ENCODE measurements at regions not wholly inside any gene's neighbourhood (a gene's known extent, or its start where the extent isn't known, plus 50 kb on each side); places are given as distances from the start of the nearest gene placed in this dataset.

- Histone ChIP-seq H3K79me2 (ENCODE audit: control insufficient read depth, insufficient read depth, low read length) (no peaks in the 10 kb centered on the region), H3K27ac (ENCODE audit: control insufficient read depth, insufficient read depth) (no peak overlapping the region), H3K9me3 (replicated peaks; ENCODE audit: control insufficient read depth, insufficient read depth, low read length) (no peaks in the 10 kb centered on the region), H3K4me3 (no peak overlapping the region), H2AFZ (ENCODE audit: control insufficient read depth, low read depth, low read length) (no peak overlapping the region), H3K9ac (ENCODE audit: control insufficient read depth, insufficient read depth, low read length) (no peak overlapping the region), H3K27me3 (replicated peaks in 1 of 2; ENCODE audit: control insufficient read depth in 2 of 2, insufficient read depth in 2 of 2, low read length in 1 of 2) (no peaks in the 10 kb centered on the region; a peak in 1 of 4 replicates), H3K4me1 (ENCODE audit: control insufficient read depth, insufficient read depth, low read length) (no peaks in the 10 kb centered on the region), H3K36me3 (ENCODE audit: control insufficient read depth in 2 of 2, insufficient read depth in 2 of 2, low read length in 1 of 2) (no peaks in the 10 kb centered on the region), H3K4me2 (ENCODE audit: control insufficient read depth, insufficient read depth) (no peak overlapping the region), H4K20me1 (ENCODE audit: control insufficient read depth, insufficient read depth) (no peaks in the 10 kb centered on the region)
- WGBS (ENCODE audit: insufficient coverage, insufficient replicate concordance, low lambda C conversion rate, missing lambda C conversion rate), result 0% methylated on average over 4 of the region's 4 CpGs
- FAIRE-seq (no peak), DNase-seq (ENCODE audit: low read depth, low spot score) (no peak), ATAC-seq (no peak)
- TF ChIP-seq EGR1 (IDR thresholded peaks at IDR 0.05; ENCODE audit: borderline replicate concordance in 1 of 2, low read depth in 2 of 2, low read length in 2 of 2) (no peak), JUNB (IDR thresholded peaks at IDR 0.05) (no peak), CBX5 (IDR thresholded peaks at IDR 0.05; ENCODE audit: low read depth) (no peak)
- no TSS peak for BruUV-seq (replicated peaks)
- intact Hi-C loops (cut with micrococcal nuclease; ENCODE audit: unreplicated experiment) (no loop called here), in situ Hi-C loops (cut with MboI) (no loop called here)
- RAD21 ChIA-PET (ENCODE audit: unreplicated experiment), result no interaction called here
- SMC1A ChIA-PET (ENCODE audit: uncharacterized antibody, unreplicated experiment), result no interaction called here
- CTCF ChIA-PET, result interaction anchor here (1.4 kb wide), 1 partner anchor 142 kb away, joined by 3 read pairs; no protein-coding TSS in a partner anchor
- POLR2A ChIA-PET, result no interaction called here
Measured at GRCh38 chr11:127986073-127986472, 601.3 kb downstream of the ETS1 start.

DNA sequence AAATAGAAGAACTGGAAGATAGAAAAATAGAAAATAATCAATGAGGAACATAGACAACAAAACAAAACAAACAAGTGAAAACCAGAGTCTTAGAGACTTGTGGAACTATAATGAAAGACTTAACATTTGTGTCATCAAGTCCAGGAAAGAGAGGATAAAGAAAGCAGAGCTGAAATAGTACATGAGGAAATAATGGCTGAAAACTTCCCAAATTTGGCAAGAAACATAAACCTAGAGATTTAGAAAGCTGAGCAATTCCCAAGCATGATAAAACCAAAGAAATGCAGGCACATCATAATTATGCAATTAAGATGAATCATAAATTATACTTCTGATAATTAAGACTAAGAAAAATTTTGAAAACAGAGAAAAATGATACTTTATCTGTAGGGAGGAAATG is 614.5 kb downstream of the ETS1 start:
- no peak overlapping the region for H3K4me2 ChIP-seq (ENCODE audit: control insufficient read depth, insufficient read depth)
- no peaks in the 10 kb centered on the region for H3K9me3 ChIP-seq (replicated peaks; ENCODE audit: control insufficient read depth, insufficient read depth, low read length)
- no peak for ATAC-seq
- ChIA-PET RAD21 (ENCODE audit: unreplicated experiment) (no interaction called here), CTCF (no interaction called here), POLR2A (no interaction called here), SMC1A (ENCODE audit: uncharacterized antibody, unreplicated experiment) (no interaction called here)
- no TSS peak for BruUV-seq (replicated peaks)
- FAIRE-seq, result no peak
- intact Hi-C loops (cut with micrococcal nuclease; ENCODE audit: unreplicated experiment), result no loop called here
- in situ Hi-C loops (cut with MboI), result no loop called here
- H3K4me3 ChIP-seq, result no peak overlapping the region
- no peak for DNase-seq (ENCODE audit: low read depth, low spot score)
- no peaks in the 10 kb centered on the region for H4K20me1 ChIP-seq (ENCODE audit: control insufficient read depth, insufficient read depth)
- H2AFZ ChIP-seq (ENCODE audit: control insufficient read depth, low read depth, low read length), result no peak overlapping the region
- H3K27me3 ChIP-seq (replicated peaks in 1 of 2; ENCODE audit: control insufficient read depth in 2 of 2, insufficient read depth in 2 of 2, low read length in 1 of 2), result no peaks in the 10 kb centered on the region
- H3K4me1 ChIP-seq (ENCODE audit: control insufficient read depth, insufficient read depth, low read length), result no peaks in the 10 kb centered on the region
- H3K79me2 ChIP-seq (ENCODE audit: control insufficient read depth, insufficient read depth, low read length), result no peaks in the 10 kb centered on the region
- no peak overlapping the region for H3K27ac ChIP-seq (ENCODE audit: control insufficient read depth, insufficient read depth)
- H3K36me3 ChIP-seq (ENCODE audit: control insufficient read depth in 2 of 2, insufficient read depth in 2 of 2, low read length in 1 of 2), result no peaks in the 10 kb centered on the region
- H3K9ac ChIP-seq (ENCODE audit: control insufficient read depth, insufficient read depth, low read length), result no peak overlapping the region
- TF ChIP-seq NFIC (IDR thresholded peaks at IDR 0.05; ENCODE audit: low read depth, low read length) (no peak), BCLAF1 (IDR thresholded peaks at IDR 0.05) (no peak), BCL3 (IDR thresholded peaks at IDR 0.05; ENCODE audit: borderline replicate concordance, insufficient read depth, low read depth, low read length, poor library complexity, severe bottlenecking) (no peak), PML (IDR thresholded peaks at IDR 0.05; ENCODE audit: low read length) (no peak), ZNF217 (IDR thresholded peaks at IDR 0.05) (no peak), ASH2L (IDR thresholded peaks at IDR 0.05; ENCODE audit: borderline replicate concordance, low read depth) (no peak), HDGF (IDR thresholded peaks at IDR 0.05) (no peak), TCF12 (IDR thresholded peaks at IDR 0.05; ENCODE audit: low read depth, low read length) (no peak), CHD2 (IDR thresholded peaks at IDR 0.05; ENCODE audit: borderline replicate concordance, low read depth, low read length) (no peak)
- TF ChIP-seq, protein P1, sequence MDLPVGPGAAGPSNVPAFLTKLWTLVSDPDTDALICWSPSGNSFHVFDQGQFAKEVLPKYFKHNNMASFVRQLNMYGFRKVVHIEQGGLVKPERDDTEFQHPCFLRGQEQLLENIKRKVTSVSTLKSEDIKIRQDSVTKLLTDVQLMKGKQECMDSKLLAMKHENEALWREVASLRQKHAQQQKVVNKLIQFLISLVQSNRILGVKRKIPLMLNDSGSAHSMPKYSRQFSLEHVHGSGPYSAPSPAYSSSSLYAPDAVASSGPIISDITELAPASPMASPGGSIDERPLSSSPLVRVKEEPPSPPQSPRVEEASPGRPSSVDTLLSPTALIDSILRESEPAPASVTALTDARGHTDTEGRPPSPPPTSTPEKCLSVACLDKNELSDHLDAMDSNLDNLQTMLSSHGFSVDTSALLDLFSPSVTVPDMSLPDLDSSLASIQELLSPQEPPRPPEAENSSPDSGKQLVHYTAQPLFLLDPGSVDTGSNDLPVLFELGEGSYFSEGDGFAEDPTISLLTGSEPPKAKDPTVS (IDR thresholded peaks at IDR 0.05; ENCODE audit: low read depth, low read length), result no peak

Data from GM12878 (cell line).